ENCODE measurements at regions not wholly inside any gene's neighbourhood (a gene's known extent, or its start where the extent isn't known, plus 50 kb on each side); places are given as distances from the start of the nearest gene placed in this dataset.

DNA sequence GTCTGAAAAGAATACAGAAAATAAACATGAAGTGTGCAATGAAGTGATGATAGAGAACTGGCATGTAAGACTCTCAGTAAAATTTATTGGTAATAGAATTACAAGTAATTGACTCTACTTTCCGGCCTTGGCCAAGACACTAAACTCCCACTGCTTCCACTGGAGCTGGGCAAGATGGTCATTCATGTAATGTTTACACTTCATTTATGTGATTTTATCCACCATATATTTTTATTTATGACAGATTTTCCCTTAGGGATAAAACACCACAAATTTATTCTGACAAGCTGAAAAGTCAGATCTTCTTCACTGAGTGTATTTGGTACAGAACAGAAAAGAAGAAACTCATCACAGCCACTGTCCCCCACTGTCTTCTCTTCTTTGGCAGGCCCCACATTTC lies 191.9 kb downstream of the SLC39A8 start:
- POLR2A ChIA-PET = no interaction called here
- Mint-ChIP-seq H3K27me3 (no peaks in the 10 kb centered on the region), H3K4me3 (no peak overlapping the region), H3K4me1 (ENCODE audit: low read depth) (no peaks in the 10 kb centered on the region), H3K27ac (no peak overlapping the region), H3K36me3 (no peaks in the 10 kb centered on the region), H3K9me3 (no peaks in the 10 kb centered on the region)
- intact Hi-C loops (cut with micrococcal nuclease) = no loop called here
- CTCF ChIA-PET = no interaction called here
- DNase-seq = no peak

DNA sequence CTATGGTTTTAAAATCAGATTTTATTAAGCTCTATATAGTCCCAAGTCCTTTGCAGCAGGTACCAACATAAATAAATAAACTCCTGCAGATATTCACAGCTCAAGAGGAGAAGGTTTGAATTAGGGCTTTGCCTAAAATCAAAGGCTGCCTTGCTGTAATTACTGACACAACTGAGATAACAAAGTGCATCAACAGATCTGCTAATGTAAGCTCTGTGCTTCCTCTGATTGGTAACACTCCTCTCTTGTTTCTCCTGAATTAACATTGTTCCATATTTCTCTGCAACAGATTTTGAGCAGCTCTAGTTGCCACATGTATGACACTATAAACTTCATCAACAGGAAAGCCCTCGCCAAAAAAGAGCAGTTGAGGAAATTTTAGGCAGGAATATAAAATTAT lies 193.6 kb downstream of the SLC39A8 start:
- Mint-ChIP-seq H3K9me3 (no peaks in the 10 kb centered on the region), H3K36me3 (no peaks in the 10 kb centered on the region), H3K27me3 (no peaks in the 10 kb centered on the region), H3K4me3 (no peak overlapping the region), H3K27ac (no peak overlapping the region), H3K4me1 (ENCODE audit: low read depth) (no peaks in the 10 kb centered on the region)
- POLR2A ChIA-PET = no interaction called here
- DNase-seq = no peak
- CTCF ChIA-PET = no interaction called here
- intact Hi-C loops (cut with micrococcal nuclease) = no loop called here

DNA sequence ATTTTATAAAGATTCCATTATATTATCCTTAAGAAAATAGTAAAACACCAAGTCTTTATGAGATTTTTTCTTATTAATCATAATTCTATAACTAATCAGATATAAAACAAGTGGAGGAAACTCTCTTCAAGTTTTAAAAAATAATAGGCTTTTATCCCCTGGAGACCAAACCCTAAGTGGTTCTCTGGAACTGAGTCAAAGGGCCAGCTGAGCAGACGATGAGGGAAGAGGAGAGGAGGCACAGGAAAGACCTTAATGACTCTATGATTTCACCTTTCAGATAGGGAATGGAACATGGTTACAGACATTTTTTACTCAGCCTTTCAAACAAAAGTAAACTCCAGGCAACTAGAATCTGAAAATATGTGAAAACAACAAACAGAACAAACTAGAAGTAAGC lies 201.8 kb downstream of the SLC39A8 start:
- CTCF ChIA-PET = no interaction called here
- no peak for DNase-seq
- Mint-ChIP-seq H3K9me3 (no peaks in the 10 kb centered on the region), H3K4me1 (ENCODE audit: low read depth) (no peaks in the 10 kb centered on the region), H3K4me3 (no peak overlapping the region), H3K27me3 (peaks cover 3% of the 10 kb centered on the region), H3K36me3 (no peaks in the 10 kb centered on the region), H3K27ac (no peak overlapping the region)
- POLR2A ChIA-PET = no interaction called here
- intact Hi-C loops (cut with micrococcal nuclease) = no loop called here

DNA sequence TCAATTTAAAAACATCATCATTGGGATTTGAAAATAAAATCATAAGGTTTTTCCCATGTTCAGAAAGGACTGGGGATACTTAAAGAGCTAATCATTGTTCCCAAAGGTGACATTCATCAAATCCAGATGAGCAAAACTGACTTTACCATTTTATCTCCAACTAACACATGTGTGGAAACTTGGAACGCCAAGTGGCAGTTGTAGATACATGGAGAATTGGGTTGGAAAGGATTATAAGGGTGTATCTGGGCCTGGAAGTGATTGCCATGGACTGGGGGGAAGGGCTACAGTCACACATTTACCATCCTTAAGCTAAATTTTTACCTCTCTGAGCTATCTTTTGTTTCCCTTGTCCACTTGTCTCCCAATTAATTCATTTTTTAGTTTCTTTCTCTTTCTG lies 203.4 kb downstream of the SLC39A8 start:
- Mint-ChIP-seq H3K36me3 (no peaks in the 10 kb centered on the region), H3K4me3 (no peak overlapping the region), H3K27me3 (peaks cover 3% of the 10 kb centered on the region), H3K27ac (no peak overlapping the region), H3K4me1 (ENCODE audit: low read depth) (no peaks in the 10 kb centered on the region), H3K9me3 (no peaks in the 10 kb centered on the region)
- intact Hi-C loops (cut with micrococcal nuclease) = no loop called here
- ChIA-PET POLR2A (no interaction called here), CTCF (no interaction called here)
- no peak for DNase-seq

DNA sequence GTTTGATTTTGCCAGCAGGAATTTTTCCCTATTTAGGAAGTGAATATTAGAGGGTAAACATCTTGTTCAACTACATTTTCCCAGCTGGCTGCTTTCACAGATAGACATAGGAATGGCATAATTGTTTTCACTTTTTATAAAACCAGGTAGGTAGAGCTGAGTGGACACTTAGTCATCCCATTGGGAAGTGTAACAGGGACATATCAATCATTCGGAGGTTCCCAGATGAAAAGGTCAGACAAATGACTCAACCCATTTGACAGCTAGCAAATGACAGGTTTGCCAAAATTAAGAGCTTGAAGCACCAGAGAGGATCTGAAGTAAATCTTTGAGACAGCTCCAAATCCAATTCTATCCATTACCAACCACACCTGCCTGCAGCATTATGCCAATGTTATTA lies 205.3 kb downstream of the SLC39A8 start:
- no peaks in the 10 kb centered on the region for H3K4me1 Mint-ChIP-seq (ENCODE audit: low read depth)

DNA sequence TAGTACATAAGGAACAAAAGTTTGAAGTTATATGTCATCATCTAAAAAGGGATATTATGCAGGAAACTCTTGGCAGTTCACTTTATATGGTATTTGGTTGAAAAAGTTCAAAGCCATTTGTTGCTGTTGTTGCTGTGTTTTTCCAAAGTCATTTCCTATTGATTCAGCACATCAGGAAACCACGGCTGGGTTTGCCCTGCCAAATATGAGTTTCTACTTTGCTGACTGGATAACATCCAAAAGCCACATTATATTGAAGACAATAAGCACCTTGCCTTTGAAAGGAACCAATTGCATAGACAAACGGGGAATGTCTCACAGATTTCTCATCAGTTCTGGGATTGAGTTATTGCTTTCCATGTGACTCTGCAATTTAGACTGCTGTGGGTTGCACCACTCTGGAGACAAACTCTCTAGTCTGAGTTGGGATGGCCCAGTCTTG lies 206.1 kb downstream of the SLC39A8 start:
- Mint-ChIP-seq H3K36me3 (no peaks in the 10 kb centered on the region), H3K4me1 (ENCODE audit: low read depth) (no peaks in the 10 kb centered on the region), H3K27me3 (peaks cover 3% of the 10 kb centered on the region), H3K27ac (no peak overlapping the region), H3K9me3 (no peaks in the 10 kb centered on the region), H3K4me3 (no peak overlapping the region)
- ChIA-PET POLR2A (no interaction called here), CTCF (no interaction called here)
- intact Hi-C loops (cut with micrococcal nuclease) = no loop called here
- DNase-seq = no peak

More for the DNA sequence above, 205.3 kb downstream of the SLC39A8 start:
- Mint-ChIP-seq H3K36me3 (no peaks in the 10 kb centered on the region), H3K9me3 (no peaks in the 10 kb centered on the region), H3K27me3 (peaks cover 3% of the 10 kb centered on the region), H3K27ac (no peak overlapping the region), H3K4me3 (no peak overlapping the region)
- ChIA-PET CTCF (no interaction called here), POLR2A (no interaction called here)
- intact Hi-C loops (cut with micrococcal nuclease) = no loop called here
- DNase-seq = no peak

DNA sequence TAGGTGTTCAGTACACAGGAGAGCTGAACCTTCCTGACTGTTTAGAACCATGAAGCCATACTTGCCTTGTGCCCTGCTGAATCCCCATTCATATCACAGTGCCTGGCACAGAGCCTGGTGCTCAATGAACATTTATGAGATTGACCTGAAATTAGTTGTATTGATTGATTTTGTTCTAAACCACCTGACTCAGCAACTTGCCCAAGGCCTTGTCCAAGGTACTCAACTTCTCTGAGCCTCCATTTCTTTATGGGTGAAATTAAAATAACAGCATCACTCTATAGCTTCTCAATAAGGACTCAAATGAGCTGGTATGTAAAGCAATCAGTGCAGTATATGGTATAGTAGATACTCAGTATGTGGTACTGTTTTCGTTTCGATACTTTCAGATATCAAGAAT lies 208.1 kb downstream of the SLC39A8 start:
- H3K36me3 Mint-ChIP-seq = no peaks in the 10 kb centered on the region
- no peaks in the 10 kb centered on the region for H3K4me1 Mint-ChIP-seq (ENCODE audit: low read depth)
- no peak for DNase-seq
- POLR2A ChIA-PET = no interaction called here
- H3K27ac Mint-ChIP-seq = no peak overlapping the region
- H3K4me3 Mint-ChIP-seq = no peak overlapping the region
- CTCF ChIA-PET = no interaction called here
- peaks cover 3% of the 10 kb centered on the region for H3K27me3 Mint-ChIP-seq
- no peaks in the 10 kb centered on the region for H3K9me3 Mint-ChIP-seq
- intact Hi-C loops (cut with micrococcal nuclease) = no loop called here

DNA sequence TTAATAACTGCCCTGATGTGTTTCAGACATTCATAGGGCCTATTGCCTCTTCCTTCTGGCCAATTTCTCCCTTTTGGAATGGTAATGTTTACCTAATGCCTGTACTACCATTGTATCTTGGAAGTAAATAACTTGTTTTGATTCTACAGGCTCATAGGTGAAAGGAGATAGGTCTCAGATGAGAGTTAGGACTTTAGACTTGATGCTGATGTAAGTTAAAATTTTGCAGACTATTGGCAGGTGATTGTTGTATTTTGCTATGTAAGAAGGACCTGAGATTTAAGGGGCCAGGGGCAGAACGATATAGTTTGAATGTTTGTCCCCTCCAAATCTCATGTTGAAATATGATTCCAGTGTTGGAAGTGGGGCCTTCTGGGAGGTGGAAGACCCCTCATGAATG lies 215.5 kb downstream of the SLC39A8 start:
- intact Hi-C loops (cut with micrococcal nuclease) = no loop called here
- Mint-ChIP-seq H3K27me3 (peaks cover 2% of the 10 kb centered on the region), H3K4me3 (no peak overlapping the region), H3K27ac (no peak overlapping the region), H3K9me3 (peaks cover 4% of the 10 kb centered on the region), H3K4me1 (ENCODE audit: low read depth) (no peaks in the 10 kb centered on the region), H3K36me3 (no peaks in the 10 kb centered on the region)
- ChIA-PET CTCF (no interaction called here), POLR2A (no interaction called here)
- DNase-seq = no peak
